ENCODE measurements at regions not wholly inside any gene's neighbourhood (a gene's known extent, or its start where the extent isn't known, plus 50 kb on each side); places are given as distances from the start of the nearest gene placed in this dataset.
"Not testable (repeated sequence)": the region's sequence is repeated elsewhere in the genome, so short reads cannot be mapped to it uniquely, and the experiment has no call there.

GRCh38 chr21:10369289-10369688, 152.1 kb upstream of the TPTE start:
- H3K79me2 ChIP-seq (ENCODE audit: control insufficient read depth in 1 of 2, insufficient read depth in 2 of 2, low read length in 2 of 2); H3K27ac ChIP-seq (ENCODE audit: low read depth, low read length); H2BK5ac ChIP-seq (ENCODE audit: low read depth, low read length); H3K23ac ChIP-seq (ENCODE audit: insufficient read length); POLR2A ChIA-PET (ENCODE audit: partially characterized antibody); H3K79me1 ChIP-seq (ENCODE audit: low read depth, low read length); H3K4me1 ChIP-seq (replicated peaks in 1 of 4; ENCODE audit: control insufficient read depth in 3 of 4, insufficient read depth in 4 of 4, low read length in 3 of 4); H4K5ac ChIP-seq (ENCODE audit: insufficient read length, low read depth, low read length); H3K27me3 ChIP-seq (replicated peaks in 1 of 4; ENCODE audit: control insufficient read depth in 3 of 4, extremely low read depth in 1 of 4, insufficient read depth in 3 of 4, low read length in 3 of 4); H2BK20ac ChIP-seq (ENCODE audit: low read length); H2AFZ ChIP-seq (ENCODE audit: low read length); H4K20me1 ChIP-seq (replicated peaks in 1 of 2; ENCODE audit: control insufficient read depth in 1 of 2, insufficient read depth in 2 of 2, low read length in 2 of 2); H4K8ac ChIP-seq (ENCODE audit: extremely low read depth, insufficient read depth, low read length); H3K4ac ChIP-seq (replicated peaks; ENCODE audit: insufficient read length, low read depth, low read length); H3K36me3 ChIP-seq (ENCODE audit: control insufficient read depth in 2 of 4, insufficient read depth in 4 of 4, low read length in 3 of 4); H2AK5ac ChIP-seq (ENCODE audit: low read depth, low read length); H2BK120ac ChIP-seq (replicated peaks; ENCODE audit: low read depth, low read length); CTCF ChIA-PET (ENCODE audit: partially characterized antibody); H3K4me3 ChIP-seq (ENCODE audit: extremely low read depth in 1 of 4, insufficient read depth in 2 of 4, low read depth in 3 of 4, low read length in 4 of 4); H3K9ac ChIP-seq (replicated peaks in 1 of 4; ENCODE audit: extremely low read depth in 1 of 4, low read depth in 3 of 4, low read length in 3 of 4); FAIRE-seq; H3K18ac ChIP-seq (ENCODE audit: extremely low read depth, low read length); H2BK12ac ChIP-seq (ENCODE audit: low read depth, low read length); H3K14ac ChIP-seq (ENCODE audit: insufficient read length); H3K4me2 ChIP-seq (ENCODE audit: insufficient read depth in 1 of 2, low read depth in 2 of 2, low read length in 2 of 2); H3K56ac ChIP-seq (replicated peaks; ENCODE audit: insufficient read length, low read depth, low read length); H3K23me2 ChIP-seq (ENCODE audit: low read depth, low read length); DNase-seq (ENCODE audit: low read depth in 1 of 2, low spot score in 2 of 2); H2BK15ac ChIP-seq (ENCODE audit: low read length); H4K91ac ChIP-seq (replicated peaks; ENCODE audit: insufficient read length, low read length): not testable (repeated sequence)
- WGBS, 2 experiments (ENCODE audit: extremely low coverage in 1 of 2, insufficient coverage in 1 of 2, insufficient read length in 1 of 2, insufficient replicate concordance in 2 of 2, low coverage in 1 of 2, low lambda C conversion rate in 2 of 2, missing lambda C conversion rate in 1 of 2) = 86% methylated on average over 1 of the region's 1 CpG; no CpG with 5 or more reads in 1 of the 2 experiments
- H3K9me3 ChIP-seq (ENCODE audit: insufficient read depth in 2 of 2, low read depth in 1 of 2, low read length in 1 of 2) = peaks cover 17 to 30% of the 10 kb centered on the region in 2 experiments

- H3K4me3 ChIP-seq (ENCODE audit: extremely low read depth in 1 of 4, insufficient read depth in 2 of 4, low read depth in 3 of 4, low read length in 4 of 4); H3K56ac ChIP-seq (replicated peaks; ENCODE audit: insufficient read length, low read depth, low read length); H4K91ac ChIP-seq (replicated peaks; ENCODE audit: insufficient read length, low read length); H3K9ac ChIP-seq (replicated peaks in 1 of 4; ENCODE audit: extremely low read depth in 1 of 4, low read depth in 3 of 4, low read length in 3 of 4); H4K20me1 ChIP-seq (replicated peaks in 1 of 2; ENCODE audit: control insufficient read depth in 1 of 2, insufficient read depth in 2 of 2, low read length in 2 of 2); H3K27me3 ChIP-seq (replicated peaks in 1 of 4; ENCODE audit: control insufficient read depth in 3 of 4, extremely low read depth in 1 of 4, insufficient read depth in 3 of 4, low read length in 3 of 4); POLR2A ChIA-PET (ENCODE audit: partially characterized antibody); H3K4me2 ChIP-seq (ENCODE audit: insufficient read depth in 1 of 2, low read depth in 2 of 2, low read length in 2 of 2); H3K4me1 ChIP-seq (replicated peaks in 1 of 4; ENCODE audit: control insufficient read depth in 3 of 4, insufficient read depth in 4 of 4, low read length in 3 of 4); H3K14ac ChIP-seq (ENCODE audit: insufficient read length); H3K23me2 ChIP-seq (ENCODE audit: low read depth, low read length); H3K36me3 ChIP-seq (ENCODE audit: control insufficient read depth in 2 of 4, insufficient read depth in 4 of 4, low read length in 3 of 4); H2AK5ac ChIP-seq (ENCODE audit: low read depth, low read length); H3K79me2 ChIP-seq (ENCODE audit: control insufficient read depth in 1 of 2, insufficient read depth in 2 of 2, low read length in 2 of 2); H2BK5ac ChIP-seq (ENCODE audit: low read depth, low read length); H2BK12ac ChIP-seq (ENCODE audit: low read depth, low read length); H2BK20ac ChIP-seq (ENCODE audit: low read length); FAIRE-seq; H3K27ac ChIP-seq (ENCODE audit: low read depth, low read length); H2BK15ac ChIP-seq (ENCODE audit: low read length); H4K5ac ChIP-seq (ENCODE audit: insufficient read length, low read depth, low read length); H4K8ac ChIP-seq (ENCODE audit: extremely low read depth, insufficient read depth, low read length); H3K79me1 ChIP-seq (ENCODE audit: low read depth, low read length); H3K18ac ChIP-seq (ENCODE audit: extremely low read depth, low read length); H2AFZ ChIP-seq (ENCODE audit: low read length); DNase-seq (ENCODE audit: low read depth in 1 of 2, low spot score in 2 of 2); H2BK120ac ChIP-seq (replicated peaks; ENCODE audit: low read depth, low read length); H3K23ac ChIP-seq (ENCODE audit: insufficient read length); H3K4ac ChIP-seq (replicated peaks; ENCODE audit: insufficient read length, low read depth, low read length): not testable (repeated sequence)
- CTCF ChIA-PET (ENCODE audit: partially characterized antibody) = interaction anchor here (0.6 kb wide), 1 partner anchor 25 kb away, joined by 4 read pairs; no protein-coding TSS in a partner anchor
- 83% methylated on average over 10 of the region's 10 CpGs; no CpG with 5 or more reads in 1 of the 2 experiments for WGBS, 2 experiments (ENCODE audit: extremely low coverage in 1 of 2, insufficient coverage in 1 of 2, insufficient read length in 1 of 2, insufficient replicate concordance in 2 of 2, low coverage in 1 of 2, low lambda C conversion rate in 2 of 2, missing lambda C conversion rate in 1 of 2)
- peaks cover 54 to 81% of the 10 kb centered on the region in 2 experiments for H3K9me3 ChIP-seq (ENCODE audit: insufficient read depth in 2 of 2, low read depth in 1 of 2, low read length in 1 of 2)
Observed at GRCh38 chr21:10377758-10378157, 143.6 kb upstream of the TPTE start.

Data from H1 (cell line).